Stimulated activated CD8-positive, alpha-beta memory T cell treated with anti-CD3 and anti-CD28 coated beads, Interleukin-12 subunit alpha, Interleukin-12 subunit beta, amount 100 ng/mL, for 4 hours (primary cell): ENCODE measurements at regions not wholly inside any gene's neighbourhood (a gene's known extent, or its start where the extent isn't known, plus 50 kb on each side); places are given as distances from the start of the nearest gene placed in this dataset.
"Not testable (repeated sequence)": the region's sequence is repeated elsewhere in the genome, so short reads cannot be mapped to it uniquely, and the experiment has no call there.

Experiments
- DNase-seq: peaks from one replicate; pipeline ENCODE4 v3.0.0-alpha.2; 2020; ENCODE audit warnings: low read depth

DNA sequence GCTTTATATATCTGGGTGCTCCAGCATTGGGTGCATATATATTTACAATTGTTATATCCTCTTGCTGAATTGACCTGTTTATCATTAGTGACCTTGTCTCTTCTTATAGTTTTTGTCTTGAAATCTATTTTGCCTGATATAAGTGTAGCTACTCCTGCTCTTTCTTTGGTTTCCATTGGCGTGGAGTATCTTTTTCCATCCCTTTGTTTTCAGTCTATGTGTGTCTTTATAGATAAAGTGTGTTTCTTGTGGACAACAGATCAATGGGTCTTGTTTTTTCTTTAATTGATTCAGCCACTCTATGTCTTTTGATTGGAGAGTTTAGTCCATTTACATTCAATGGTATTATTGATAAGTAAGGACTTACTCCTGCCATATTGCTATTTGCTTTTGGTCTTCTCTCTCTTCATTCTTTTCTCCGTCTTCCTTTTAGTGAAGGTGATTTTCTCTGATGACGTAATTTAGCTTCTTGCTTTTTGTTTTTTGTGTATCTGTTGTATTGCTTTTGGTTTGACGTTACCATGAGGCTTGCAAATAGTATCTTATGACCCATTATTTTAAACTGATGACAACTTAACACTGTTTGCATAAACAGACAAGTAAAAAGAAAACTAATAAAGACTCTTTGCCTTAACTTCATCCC lies 347.6 kb downstream of the TMEM121 start:
- no peak for DNase-seq

DNA sequence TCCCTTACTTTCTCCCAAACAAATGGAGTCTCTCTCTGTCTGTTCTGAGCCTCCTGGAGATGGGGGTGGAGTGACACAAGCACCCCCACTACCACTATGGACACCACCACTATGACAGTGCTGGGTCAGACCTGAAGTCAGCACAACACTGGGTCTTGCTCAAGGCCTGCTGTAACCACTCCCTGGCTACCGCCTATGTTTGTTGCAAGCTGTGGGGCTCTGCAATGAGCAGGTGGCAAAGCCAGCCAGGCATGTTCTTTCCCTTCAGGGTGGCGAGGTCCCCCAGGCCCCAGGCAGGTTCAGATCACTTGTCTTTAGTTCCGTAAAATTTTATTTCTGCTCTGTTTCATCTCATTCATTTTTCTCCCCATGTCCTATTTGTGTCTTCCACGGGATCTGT lies 349.8 kb downstream of the TMEM121 start:
- no peak for DNase-seq

DNA sequence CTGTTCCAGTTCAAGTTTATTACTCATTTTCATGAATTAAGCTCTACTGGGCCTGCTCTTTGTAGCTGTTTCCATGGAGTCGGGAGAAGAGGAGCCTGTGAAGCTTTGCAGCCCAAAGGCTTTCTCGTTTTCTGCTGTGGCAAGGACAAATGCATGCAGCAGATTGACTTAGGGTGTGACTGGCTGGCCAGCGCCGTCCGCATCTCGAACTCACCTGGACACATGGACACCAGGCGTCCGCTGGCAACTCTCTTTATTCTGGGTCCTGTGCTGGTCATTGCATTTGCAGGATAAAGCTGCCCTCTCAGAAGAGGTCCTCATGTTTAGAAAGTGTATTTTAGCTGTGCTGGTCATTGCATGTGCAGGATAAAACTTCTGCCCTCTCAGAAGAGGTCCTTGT lies 350.4 kb downstream of the TMEM121 start:
- DNase-seq: no peak

DNA sequence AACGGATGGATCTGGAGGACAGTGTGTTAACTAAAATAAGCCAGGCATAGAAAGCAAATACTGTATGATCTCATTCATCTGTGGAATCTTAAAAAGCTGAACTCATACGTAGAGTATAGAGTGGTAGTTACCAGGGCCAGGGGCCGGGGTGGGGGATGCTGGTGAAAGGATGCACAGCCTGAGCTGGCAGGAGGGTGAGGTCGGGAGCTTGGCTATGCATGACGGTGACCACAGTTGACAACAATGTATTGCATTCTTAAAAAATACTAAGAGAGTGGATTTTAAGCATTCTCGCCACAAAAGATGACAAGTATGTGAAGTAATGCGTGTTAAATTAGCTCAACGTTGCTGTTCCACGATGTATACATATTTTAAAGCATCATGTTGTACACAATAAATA lies 351.3 kb downstream of the TMEM121 start:
- DNase-seq: no peak

DNA sequence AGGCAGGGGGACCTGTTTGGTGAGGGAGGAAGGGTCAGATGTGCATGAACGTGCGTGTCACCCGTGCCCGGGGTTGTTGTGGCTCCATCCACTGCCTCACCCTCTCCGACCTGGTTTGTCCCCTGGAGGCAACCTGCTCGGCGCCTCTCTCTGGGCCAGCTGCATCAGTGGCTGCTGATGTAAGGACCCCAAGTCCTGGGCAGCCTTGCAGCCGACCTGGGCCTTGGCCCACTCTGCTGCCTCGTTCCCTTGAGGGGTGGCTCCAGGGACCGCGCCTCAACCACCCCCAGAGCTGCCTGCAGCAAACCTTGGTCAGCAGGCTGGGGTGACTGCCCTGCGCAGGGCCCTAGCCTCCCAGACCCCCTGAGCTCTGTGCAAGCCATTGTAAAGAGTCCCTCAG lies 351.7 kb downstream of the TMEM121 start:
- DNase-seq: no peak

DNA sequence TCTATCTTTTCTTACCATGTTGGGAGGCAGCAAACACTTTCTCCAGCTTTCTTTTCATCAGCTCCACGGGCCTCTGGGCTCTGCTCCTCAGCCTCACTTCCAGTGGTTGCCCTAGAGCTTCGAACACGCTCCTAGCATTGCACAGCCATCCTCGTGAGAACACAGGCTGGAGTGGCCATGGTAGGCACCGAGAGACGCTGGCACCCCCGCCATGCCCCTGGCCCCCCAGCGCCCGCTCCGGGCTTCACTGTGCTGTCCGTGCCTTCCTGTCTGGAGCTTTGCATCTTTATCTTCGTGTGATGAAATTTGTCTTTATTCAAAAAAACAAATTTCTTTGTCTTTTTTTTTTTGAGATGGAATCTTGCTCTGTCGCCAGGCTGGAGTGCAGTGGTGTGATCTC lies 352.2 kb downstream of the TMEM121 start:
- DNase-seq: no peak

DNA sequence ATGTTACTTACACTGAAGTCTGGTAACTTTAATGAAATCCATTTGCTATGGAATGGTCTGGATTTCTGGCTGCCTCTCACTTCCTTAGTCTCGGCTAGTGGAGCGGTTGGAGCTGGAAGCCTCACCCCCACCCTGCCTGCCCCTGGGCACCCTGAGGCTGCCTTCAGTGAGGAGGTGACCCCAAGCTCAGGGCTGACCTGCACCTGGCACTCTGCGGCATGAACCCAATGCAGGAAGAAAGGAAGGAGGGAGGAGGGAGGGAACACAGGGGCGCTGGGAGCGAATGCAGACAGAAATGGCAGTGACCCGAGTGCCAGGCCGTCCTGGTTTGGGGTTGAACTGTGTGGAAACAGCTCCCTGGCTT lies 353.1 kb downstream of the TMEM121 start:
- no peak for DNase-seq

DNA sequence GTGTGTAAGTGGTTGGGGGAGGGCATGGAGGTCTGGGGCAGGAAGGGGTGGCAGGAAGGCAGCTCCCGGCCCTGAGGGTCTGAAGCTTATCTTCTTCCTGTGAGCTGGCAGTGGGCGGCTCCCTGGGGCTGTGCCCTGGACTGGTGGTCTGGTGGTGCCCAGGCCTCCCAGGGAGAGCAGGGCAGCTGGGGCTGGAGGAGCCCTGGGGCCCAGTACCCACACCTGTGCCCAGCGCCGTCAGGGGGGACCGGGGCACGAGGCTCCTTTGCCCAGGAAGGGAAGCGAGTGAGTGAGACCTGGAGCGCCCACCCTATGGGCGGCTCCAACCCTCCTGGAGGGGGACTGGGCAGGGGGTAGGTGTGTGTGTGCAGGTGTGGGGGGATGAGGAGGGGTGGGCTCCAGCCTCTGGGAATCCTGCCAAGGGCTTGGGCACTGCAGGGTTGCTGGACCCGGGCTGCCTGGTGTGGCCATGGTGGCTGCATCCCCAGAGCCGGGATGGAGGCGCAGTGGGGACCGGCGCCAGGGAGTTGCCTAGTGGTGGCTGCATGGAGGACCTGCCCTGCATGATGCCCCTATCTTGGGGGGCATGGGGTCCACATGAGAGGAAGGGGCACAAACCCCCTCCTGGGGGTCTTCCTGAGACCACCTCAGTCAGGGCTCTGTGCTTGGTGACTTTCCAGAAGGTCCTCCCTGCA lies 353.6 kb downstream of the TMEM121 start:
- no peak for DNase-seq

DNA sequence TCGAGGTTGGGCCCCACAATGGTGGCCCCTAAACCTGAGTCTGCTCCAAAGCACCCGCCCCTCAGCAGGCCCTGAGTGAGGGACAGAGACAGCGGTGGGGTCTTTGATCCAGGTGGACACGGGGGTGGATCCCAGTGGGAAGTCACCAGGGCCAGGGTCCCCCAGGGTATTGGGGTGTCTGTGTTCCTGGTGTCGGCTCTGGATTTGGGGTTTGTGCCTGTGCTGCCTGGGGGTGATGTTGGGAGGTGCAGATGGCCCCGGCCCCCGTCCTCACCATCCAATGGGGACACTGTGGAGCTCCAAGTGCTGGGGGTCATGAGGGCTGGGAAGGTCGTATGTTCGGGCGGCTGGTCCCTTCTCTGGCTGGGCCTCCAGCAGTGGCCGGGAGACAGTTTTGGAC lies 354.2 kb downstream of the TMEM121 start:
- DNase-seq: no peak

DNA sequence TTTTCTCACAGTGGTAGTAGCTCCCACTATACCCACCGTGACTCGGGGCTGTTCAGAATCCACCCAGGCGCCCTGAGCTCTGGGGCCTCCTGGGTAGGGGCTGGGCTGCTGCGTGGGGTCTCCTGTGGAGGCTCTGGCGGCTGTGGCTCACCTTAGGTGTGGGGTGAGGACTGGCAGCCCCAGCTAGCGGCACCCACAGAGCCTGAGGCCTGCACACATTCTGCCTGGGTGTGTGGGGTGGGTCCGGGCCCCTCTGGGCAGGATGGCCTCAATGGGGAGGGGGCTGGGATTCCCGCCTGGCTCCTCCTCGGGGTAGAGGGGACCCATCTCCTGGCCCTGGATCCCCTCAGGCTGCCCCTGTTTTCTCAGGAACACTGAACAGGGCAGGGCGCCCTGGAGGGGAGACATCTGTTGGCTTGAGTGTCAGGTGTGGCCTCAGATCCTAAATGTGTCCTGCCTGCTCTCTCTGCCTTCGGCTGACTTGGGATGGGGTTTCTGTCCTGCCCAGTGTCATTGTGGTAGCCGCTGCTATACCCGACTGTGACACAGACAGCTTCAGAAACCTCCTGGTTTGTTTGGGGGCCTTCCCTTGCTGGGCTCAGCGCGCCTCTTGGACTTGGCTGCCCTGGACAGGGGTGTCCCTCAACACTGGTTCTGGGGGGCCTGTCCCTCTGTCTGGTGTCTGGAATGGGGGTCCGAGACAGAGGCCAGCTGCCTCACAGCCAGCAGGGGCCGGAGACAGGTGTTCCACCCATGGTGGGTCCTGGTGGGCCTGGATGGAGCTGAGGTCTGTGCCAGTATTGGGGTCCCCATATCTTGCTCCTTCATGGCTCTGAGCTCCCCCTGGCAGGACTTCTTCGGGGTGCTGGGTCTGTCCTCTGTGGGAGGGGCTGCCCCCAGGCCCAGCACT lies 354.9 kb downstream of the TMEM121 start:
- DNase-seq: no peak

DNA sequence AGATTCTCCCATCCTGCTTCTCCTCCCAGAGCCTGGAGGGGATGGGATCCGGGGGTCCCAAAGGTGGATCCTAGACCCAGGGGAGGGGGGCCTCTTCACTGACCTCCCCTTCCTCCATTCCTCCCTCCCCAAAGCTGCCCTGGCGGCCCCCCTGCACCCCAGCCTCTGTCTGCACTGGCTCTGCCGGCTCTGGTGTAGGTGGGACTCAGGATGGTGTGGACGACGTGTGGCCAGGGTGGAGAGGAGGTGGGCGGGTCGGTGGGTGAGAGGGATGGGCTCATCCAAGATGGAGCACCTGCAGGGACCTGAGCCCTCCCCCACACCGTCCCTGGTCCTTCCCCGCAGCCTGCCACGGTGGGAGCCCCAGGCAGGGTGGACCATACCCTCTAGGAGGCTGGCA lies 355.6 kb downstream of the TMEM121 start:
- not testable (repeated sequence) for DNase-seq

DNA sequence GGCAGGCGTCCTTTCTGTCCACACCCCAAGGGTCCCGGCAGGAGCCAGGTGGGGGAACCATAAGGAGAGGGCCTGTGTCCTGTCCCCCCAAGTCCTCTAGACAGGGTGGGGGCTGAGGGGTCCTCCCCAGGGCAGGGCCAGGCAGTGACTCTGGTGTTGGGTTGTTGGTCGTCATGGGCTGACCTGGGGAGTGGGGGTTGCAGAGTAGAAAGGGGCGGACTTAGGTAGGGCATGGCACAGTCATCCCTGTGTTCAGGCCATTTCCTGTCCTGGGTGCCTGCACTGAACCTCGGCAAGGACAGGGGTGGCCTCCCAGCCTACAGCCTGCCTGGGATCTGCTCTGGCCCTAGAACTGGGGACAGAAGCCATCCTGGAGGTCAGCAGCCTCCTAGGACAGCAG lies 356.2 kb downstream of the TMEM121 start:
- no peak for DNase-seq

DNA sequence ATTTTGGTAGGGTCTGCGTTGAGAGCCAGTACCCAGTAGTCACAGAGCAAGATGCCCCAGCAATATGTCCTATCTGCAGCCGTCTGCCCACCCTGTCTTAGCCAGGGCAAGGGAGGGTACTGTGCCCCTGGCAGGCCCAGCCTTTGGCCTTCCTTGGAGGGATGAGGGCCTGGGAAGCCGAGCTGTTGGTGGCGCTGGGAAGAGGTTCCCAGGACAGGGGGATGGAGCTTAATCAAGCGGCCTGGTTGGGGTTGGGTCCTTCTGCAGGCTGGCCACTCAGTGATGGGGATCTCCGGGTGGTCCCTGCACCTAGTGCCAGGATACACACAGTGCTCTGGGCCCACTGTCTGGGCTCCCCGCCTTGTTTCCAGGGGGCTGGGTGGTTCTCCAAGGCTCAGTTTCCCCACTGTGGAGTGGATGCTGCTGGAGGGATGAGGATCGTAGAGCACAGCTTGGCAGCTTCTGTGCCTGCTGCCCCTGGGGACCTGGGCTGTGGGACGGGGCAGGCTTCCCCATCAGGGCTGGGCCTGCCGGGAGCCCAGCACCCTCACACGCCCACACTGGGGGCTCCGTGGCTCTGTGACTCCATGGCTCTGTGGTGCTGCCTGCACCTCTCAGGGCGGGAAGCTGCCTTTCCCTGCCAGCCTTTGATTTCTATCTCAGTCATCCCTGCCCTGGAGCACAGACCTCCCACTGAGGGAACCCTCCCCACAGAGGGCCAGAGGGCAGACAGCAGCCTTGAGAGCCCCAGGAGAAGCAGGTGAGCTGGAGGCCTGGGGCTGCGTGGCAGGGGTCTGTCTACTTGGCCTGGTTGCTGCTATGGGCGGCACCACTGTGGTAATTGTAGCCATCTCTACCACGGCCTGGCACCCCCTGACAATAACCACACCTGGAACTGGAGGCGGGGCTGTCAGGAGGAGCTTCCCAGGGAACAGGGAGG lies 357.0 kb downstream of the TMEM121 start:
- no peak for DNase-seq

DNA sequence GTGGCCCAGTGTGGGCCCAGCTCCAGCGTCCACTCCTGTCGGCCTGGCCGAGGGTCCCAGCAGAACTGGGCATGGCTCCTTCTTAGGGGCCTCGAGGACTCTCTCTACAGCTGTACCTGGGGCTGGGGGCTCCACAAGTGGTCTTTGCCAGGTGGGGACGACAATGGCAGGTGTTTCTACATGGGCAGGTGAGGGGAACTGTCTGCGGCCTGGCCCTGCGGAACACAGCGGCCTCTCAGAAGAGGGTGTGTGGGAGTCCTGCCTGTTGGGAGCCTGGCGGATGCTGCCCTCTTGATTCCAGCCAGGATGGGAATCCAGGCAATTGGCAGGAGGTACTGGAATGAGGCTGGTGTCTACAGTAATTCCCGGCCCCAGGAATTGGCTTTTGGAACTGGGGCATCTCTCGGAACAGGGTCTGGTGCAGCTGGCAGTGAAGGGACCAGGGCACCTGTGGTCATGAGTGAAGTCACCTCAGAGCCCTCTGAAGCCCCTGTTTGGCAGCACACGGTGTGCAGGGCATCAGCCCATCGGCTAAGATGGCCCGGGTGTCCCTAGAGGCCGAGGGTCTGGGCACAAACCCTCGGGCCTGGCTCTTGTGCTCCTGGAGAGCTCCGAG lies 357.9 kb downstream of the TMEM121 start:
- DNase-seq: not testable (repeated sequence)

DNA sequence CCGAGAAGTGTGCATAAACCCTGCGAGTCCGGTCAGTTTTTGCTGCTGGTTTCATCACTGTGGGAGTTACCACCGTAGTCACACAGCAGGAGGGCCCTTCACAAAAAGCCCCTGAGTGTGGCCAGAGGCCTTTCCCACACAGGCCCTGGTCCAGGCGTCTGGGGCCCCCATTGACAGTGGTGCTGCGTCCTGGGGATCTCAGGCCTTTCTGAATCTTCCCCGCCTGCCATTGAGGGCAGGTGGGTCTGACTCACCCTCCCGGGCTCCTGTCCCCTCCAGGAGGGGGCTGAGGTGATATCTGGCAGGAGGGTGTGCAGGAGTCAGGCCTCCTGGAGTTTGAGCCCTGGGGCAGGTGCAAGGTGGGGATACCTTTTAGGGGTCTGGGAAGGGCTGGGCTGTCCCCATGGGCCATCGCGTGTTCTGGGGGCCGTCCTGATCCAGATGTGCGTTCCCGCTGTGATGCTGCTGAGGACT lies 358.5 kb downstream of the TMEM121 start:
- DNase-seq: no peak

DNA sequence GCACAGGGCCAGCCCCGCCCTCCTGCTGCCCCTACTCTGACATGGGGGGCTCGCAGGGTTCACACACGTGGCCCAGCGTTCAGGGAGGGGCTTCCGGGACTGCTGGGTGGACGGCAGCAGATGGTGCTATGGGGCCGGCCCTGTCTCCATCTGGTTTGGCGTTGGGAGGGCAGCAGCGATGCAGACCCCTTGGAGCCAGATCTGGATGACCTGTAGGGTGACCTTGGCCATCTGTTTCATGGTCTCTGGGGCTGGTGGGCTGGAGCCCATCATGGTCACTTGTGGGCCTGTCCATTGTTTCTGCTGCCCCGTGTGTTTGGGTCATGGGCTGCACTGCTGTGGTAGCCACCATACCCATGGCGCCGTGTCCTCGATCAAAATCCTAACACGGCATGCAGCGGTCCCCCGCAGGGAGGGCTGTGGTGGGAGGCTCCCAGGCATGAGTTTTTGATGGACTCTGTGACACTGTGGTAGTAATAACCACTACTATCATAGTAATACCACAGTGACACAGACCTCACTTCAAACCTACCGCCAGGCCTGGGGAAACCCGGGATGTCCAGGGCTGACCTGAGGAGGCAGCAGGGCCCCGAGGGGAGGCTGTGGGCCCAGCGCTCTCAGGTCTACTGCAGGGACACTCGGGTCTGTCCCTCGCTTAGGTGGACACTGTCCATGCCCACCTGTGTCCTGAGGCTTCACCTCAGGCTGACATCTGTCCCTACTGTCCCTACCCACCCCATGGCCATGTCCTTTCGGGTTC lies 359.4 kb downstream of the TMEM121 start:
- DNase-seq: no peak

DNA sequence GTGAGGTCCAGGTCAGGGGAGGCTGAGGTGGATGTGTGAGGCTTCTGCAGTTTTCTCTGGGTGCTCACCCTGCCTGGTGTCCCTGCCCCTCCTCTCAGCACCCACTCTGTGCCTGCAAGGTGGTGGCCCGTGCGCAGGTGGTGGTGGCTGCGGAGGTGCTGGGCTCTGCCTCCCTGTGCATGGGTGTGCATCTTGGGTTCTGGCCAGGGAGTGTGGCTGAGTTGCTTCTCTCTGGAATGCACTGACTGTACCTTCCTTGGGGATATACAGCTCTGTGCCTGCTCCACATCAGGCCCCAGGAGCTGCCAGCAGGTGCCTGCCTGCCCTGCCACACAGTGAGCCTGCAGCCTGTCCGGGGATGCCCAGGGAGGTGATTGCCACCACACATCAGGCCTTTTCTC lies 360.4 kb downstream of the TMEM121 start:
- DNase-seq: not testable (repeated sequence)

DNA sequence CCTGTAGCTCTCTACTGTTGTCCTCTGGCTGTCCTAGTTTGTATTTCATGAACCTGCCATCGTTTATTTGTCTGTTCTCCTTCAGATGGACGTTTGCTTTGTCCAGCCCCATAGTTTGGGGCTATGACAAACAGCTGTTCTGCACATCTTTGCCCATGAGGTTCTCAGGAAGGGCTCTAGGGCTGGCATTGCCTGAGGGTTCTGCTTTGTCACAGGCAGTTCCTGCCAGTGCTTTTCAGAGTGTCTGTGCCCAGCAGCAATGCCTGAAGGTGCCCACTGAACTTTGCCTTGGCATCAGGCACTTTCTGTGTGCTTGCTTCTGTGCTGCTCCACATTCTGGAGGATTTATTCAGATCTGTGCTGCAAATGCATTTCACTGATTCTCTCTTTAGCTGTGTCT lies 361.3 kb downstream of the TMEM121 start:
- no peak for DNase-seq

DNA sequence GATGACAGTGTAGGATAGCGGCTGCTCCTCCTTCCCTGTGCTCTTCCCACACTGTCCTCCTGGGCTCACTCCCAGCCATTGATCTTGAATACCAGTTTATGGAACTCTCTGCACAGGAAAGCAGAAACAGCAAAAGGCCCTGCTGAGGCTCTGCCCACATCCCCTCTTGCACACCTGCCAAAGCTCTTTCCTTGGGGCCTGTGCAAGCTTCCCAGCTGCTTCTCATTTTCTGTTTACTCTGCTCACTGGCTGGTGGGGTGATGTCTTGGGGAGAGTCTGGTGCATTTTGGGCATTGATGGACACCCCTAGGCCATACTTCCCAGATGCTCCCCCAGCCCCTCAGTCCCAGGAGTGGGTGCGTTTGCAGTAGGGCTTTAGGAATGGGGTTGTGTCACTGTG lies 361.8 kb downstream of the TMEM121 start:
- no peak for DNase-seq

DNA sequence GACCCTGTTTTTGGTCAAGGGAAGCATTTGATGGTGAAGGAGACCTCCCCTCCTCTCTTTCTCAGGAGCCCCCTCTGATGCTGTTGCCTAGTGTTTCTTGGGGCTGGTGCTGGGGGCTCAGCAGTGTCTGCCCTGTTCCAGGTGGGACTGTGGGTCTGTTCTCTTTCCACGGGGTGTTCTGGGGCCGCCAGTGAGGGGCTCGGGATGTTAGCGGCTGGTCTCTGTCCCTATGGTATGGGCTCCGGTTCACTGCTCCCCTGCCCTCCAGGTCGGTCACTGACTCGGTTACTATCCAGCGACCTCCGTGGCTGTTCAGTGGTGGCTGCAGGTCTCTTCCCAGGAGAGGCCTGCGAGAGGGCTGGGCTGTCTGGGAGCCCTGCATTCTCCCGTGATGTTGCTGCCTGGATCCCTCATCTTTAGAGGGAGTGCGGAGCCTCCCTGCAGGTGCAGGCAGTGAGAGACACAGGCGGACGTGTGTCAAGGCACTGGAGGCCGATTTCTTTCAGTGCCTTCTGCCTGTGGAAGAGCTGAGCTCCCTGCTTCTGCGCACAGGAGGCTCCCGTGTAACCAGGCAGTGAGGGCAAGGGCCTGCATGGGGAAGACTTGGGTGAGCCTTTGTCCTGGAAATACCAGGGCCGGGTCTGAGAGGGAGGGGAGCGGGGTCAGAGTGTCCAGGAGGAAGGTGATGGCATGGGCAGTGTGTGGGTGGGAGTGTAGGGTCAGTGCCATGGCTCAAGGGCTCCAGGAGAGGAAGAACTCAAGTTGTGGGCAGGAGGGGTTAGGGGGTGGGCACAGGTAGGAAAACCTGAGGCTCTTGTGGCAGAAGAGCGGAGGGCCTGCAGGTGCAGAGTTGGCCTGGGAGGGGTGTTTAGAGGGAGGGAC lies 362.6 kb downstream of the TMEM121 start:
- no peak for DNase-seq
